KMS-11 (cell line): ENCODE measurements at regions not wholly inside any gene's neighbourhood (a gene's known extent, or its start where the extent isn't known, plus 50 kb on each side); places are given as distances from the start of the nearest gene placed in this dataset.

Experiments
- H2AFZ ChIP-seq: fragments of 200-600 bp; sonication (generic); 2 replicates; pipeline ENCODE4 v1.6.1; 2016; ENCODE audit warnings: antibody characterized with exemption, mixed run types, low read depth
- H3K27ac ChIP-seq: fragments of 200-600 bp; sonication (generic); 2 replicates; pipeline ENCODE4 v1.6.1; 2016; ENCODE audit warnings: mild to moderate bottlenecking, mixed run types
- H3K27me3 ChIP-seq: fragments of 200-600 bp; sonication (generic); 2 replicates; pipeline ENCODE4 v1.6.1; 2017; ENCODE audit warnings: mild to moderate bottlenecking, low read depth, mixed run types, moderate library complexity; ENCODE audit not compliant: insufficient read depth
- H3K36me3 ChIP-seq: fragments of 200-600 bp; sonication (generic); 2 replicates; pipeline ENCODE4 v1.6.1; 2017; ENCODE audit warnings: mild to moderate bottlenecking, mixed run types; ENCODE audit not compliant: insufficient read depth
- H3K4me1 ChIP-seq: fragments of 200-600 bp; sonication (generic); 2 replicates; pipeline ENCODE4 v1.6.1; 2016; ENCODE audit warnings: mild to moderate bottlenecking, low read depth, mixed run types; ENCODE audit not compliant: poor library complexity, severe bottlenecking
- H3K4me2 ChIP-seq: fragments of 200-600 bp; sonication (generic); 2 replicates; pipeline ENCODE4 v1.7.0; 2016; ENCODE audit warnings: mild to moderate bottlenecking, mixed run types
- H3K4me3 ChIP-seq: fragments of 200-600 bp; sonication (generic); IDR thresholded peaks from 2 replicates; pipeline ENCODE4 v1.6.1; 2017; ENCODE audit warnings: low read depth, low read length, mixed read lengths; ENCODE audit not compliant: insufficient read depth
- H3K79me2 ChIP-seq: fragments of 200-600 bp; sonication (generic); 2 replicates; pipeline ENCODE4 v1.6.1; 2016; ENCODE audit warnings: low read depth, mixed run types; ENCODE audit not compliant: insufficient read depth
- H3K9ac ChIP-seq: fragments of 200-600 bp; sonication (generic); 2 replicates; pipeline ENCODE4 v1.6.1; 2016; ENCODE audit warnings: mild to moderate bottlenecking, mixed run types
- H4K20me1 ChIP-seq: fragments of 200-600 bp; sonication (generic); 2 replicates; pipeline ENCODE4 v1.6.1; 2016; ENCODE audit warnings: mild to moderate bottlenecking, mixed run types; ENCODE audit not compliant: insufficient read depth
- CTCF ChIP-seq: fragments of 200-600 bp; sonication (generic); conservative IDR thresholded peaks from 2 replicates; pipeline ENCODE4 v1.6.1; 2017; ENCODE audit warnings: low read depth, mild to moderate bottlenecking, antibody characterized with exemption, low read length, moderate library complexity, mixed read lengths

- Histone ChIP-seq H4K20me1 (no peaks in the 10 kb centered on the region), H3K27me3 (no peaks in the 10 kb centered on the region), H3K4me1 (no peaks in the 10 kb centered on the region), H3K4me2 (no peak overlapping the region), H3K27ac (no peak overlapping the region), H2AFZ (no peak overlapping the region), H3K36me3 (no peaks in the 10 kb centered on the region), H3K79me2 (no peaks in the 10 kb centered on the region), H3K4me3 (no peak overlapping the region), H3K9ac (no peak overlapping the region)
- TF ChIP-seq CTCF: no peak
These were observed 734.4 kb downstream of the CBLN2 start for GRCh38 chr18:71809711-71810110.

DNA sequence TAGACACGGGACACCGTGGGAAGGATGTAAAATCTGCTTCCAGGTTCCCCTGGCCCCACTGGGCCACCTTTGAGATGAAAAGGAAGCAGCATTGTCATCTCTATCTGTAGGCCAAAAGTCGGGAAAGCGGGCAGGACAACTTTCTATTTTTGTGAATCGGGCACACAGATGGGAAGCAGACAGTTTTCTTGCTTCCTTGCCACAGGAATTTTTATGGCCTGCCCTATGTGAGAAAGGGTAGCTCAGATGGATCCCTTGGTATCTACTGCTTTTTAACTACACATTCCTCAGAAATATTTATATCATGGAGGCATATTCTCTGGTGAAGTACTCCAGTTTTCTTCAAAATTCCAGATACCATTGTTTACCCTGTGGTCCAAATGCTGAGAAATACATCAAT is 735.5 kb downstream of the CBLN2 start:
- TF ChIP-seq CTCF: no peak
- H2AFZ ChIP-seq: no peak overlapping the region
- no peak overlapping the region for H3K4me2 ChIP-seq
- H4K20me1 ChIP-seq: no peaks in the 10 kb centered on the region
- H3K27ac ChIP-seq: no peak overlapping the region
- H3K9ac ChIP-seq: no peak overlapping the region
- H3K27me3 ChIP-seq: no peaks in the 10 kb centered on the region
- H3K36me3 ChIP-seq: no peaks in the 10 kb centered on the region
- H3K4me3 ChIP-seq: no peak overlapping the region
- H3K79me2 ChIP-seq: no peaks in the 10 kb centered on the region
- H3K4me1 ChIP-seq: no peaks in the 10 kb centered on the region

DNA sequence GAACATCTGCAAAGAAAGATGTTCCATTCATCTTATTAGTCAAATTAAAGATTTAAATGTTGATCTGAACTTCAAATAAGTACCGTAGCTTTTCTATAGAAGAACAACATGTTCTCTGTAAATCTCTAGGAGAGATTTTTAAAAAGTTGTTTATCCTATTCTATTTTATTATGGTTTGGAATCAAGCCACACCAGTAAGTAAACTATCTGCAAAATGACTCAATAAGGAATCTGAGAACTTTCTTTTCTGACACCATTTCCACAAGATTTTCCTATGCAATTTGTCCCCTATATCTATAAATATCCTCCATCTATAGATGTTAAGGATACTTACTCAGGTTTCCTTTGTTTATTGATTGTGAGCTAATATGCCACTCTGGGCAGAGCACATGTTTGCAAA is 736.6 kb downstream of the CBLN2 start:
- Histone ChIP-seq H3K79me2 (no peaks in the 10 kb centered on the region), H2AFZ (no peak overlapping the region), H3K36me3 (no peaks in the 10 kb centered on the region), H3K4me3 (no peak overlapping the region), H3K27ac (no peak overlapping the region), H3K4me1 (no peaks in the 10 kb centered on the region), H3K9ac (no peak overlapping the region), H4K20me1 (no peaks in the 10 kb centered on the region), H3K27me3 (no peaks in the 10 kb centered on the region), H3K4me2 (no peak overlapping the region)
- TF ChIP-seq CTCF: no peak

GRCh38 chr18:71798986-71799673 is 745.0 kb downstream of the CBLN2 start:
- H3K9ac ChIP-seq: no peak overlapping the region
- H2AFZ ChIP-seq: no peak overlapping the region

More at GRCh38 chr18:71798986-71799673, 745.0 kb downstream of the CBLN2 start:
- TF ChIP-seq CTCF: no peak
- Histone ChIP-seq H3K27ac (no peak overlapping the region), H3K36me3 (no peaks in the 10 kb centered on the region), H3K4me3 (no peak overlapping the region), H3K79me2 (no peaks in the 10 kb centered on the region), H3K27me3 (no peaks in the 10 kb centered on the region), H3K4me2 (no peak overlapping the region), H4K20me1 (no peaks in the 10 kb centered on the region), H3K4me1 (no peaks in the 10 kb centered on the region)
